Esophagus muscularis mucosa (tissue), 4 donors: ENCODE measurements at regions not wholly inside any gene's neighbourhood (a gene's known extent, or its start where the extent isn't known, plus 50 kb on each side); places are given as distances from the start of the nearest gene placed in this dataset.

Source experiments
- DNase-seq: peaks from one replicate; pipeline ENCODE4 v3.0.0-alpha.2; 2017; ENCODE audit errors: extremely low spot score
- H3K27ac ChIP-seq, 4 donors: fragments of 200-600 bp; sonication (generic); replicated peaks in 1 of 4; 1 replicate in 3 of 4; 2 replicates in 1 of 4; pipeline ENCODE4 v1.5.1; 2016 to 2019; ENCODE audit warnings: mild to moderate bottlenecking in 1 of 4
- H3K27me3 ChIP-seq, 4 donors: fragments of 200-600 bp; sonication (generic); one replicate each; pipeline versions ENCODE4 v1.5.1 to v1.6.0; 2016 to 2019
- H3K36me3 ChIP-seq, 4 donors: fragments of 200-600 bp; sonication (generic); one replicate each; pipeline ENCODE4 v1.5.1; 2016 to 2019
- H3K4me1 ChIP-seq, 4 donors: fragments of 200-600 bp; sonication (generic); one replicate each; pipeline ENCODE4 v1.5.1; 2016 to 2019
- H3K4me3 ChIP-seq, 4 donors: fragments of 200-600 bp; sonication (generic); 1 replicate in 2 of 4; 2 replicates in 2 of 4; pipeline ENCODE4 v1.5.1; 2016 to 2019; ENCODE audit warnings: mild to moderate bottlenecking in 4 of 4, moderate library complexity in 1 of 4
- H3K9me3 ChIP-seq, 4 donors: fragments of 200-600 bp; sonication (generic); 1 replicate in 3 of 4; 2 replicates in 1 of 4; pipeline ENCODE4 v1.5.1; 2016 to 2019
- CTCF ChIP-seq, 3 experiments: fragments of 200-600 bp in 2 of 3; fragments of 450-650 bp in 1 of 3; sonication (generic) in 2 of 3; IDR thresholded peaks; one replicate each; pipeline ENCODE4 v1.5.1; 2017 to 2019; ENCODE audit warnings: antibody characterized with exemption in 3 of 3, mild to moderate bottlenecking in 2 of 3, moderate library complexity in 1 of 3
- EP300 ChIP-seq: sonication (generic); formaldehyde crosslinking; IDR thresholded peaks from one replicate; pipeline ENCODE4 v1.6.1; 2017; ENCODE audit warnings: antibody characterized with exemption
- POLR2A ChIP-seq: fragments of 450-650 bp; IDR thresholded peaks from one replicate; pipeline ENCODE4 v1.6.1; 2017; ENCODE audit warnings: antibody characterized with exemption, moderate library complexity, mild to moderate bottlenecking, low read depth
- POLR2AphosphoS5 ChIP-seq, 2 donors: sonication (generic); formaldehyde crosslinking; IDR thresholded peaks; one replicate each; pipeline ENCODE4 v1.6.1; 2017; ENCODE audit warnings: antibody characterized with exemption in 2 of 2
- WGBS: methylation state at CpG from one replicate; pipeline ENCODE4 v1.1.5; 2018; 5-methylcytosine and 5-hydroxymethylcytosine counted together
- intact Hi-C: fragments of 100-400 bp; cut with DNase I; formaldehyde crosslinking; loops from one replicate; pipeline ENCODE4 v1.15.1; 2023

GRCh38 chr2:217444509-217444908 lies 558.3 kb downstream of the TNS1 start:
- intact Hi-C loops, result no loop called here
- TF ChIP-seq CTCF (IDR thresholded peaks at IDR 0.05) (no peak), EP300 (no peak), POLR2A (no peak), POLR2AphosphoS5 (IDR thresholded peaks at IDR 0.05) (no peak)
- H3K4me3 ChIP-seq, result no peak overlapping the region
- H3K9me3 ChIP-seq, result no peaks in the 10 kb centered on the region
- peak; percentile 70 for DNase-seq
- no peaks in the 10 kb centered on the region for H3K27me3 ChIP-seq
- no peaks in the 10 kb centered on the region for H3K36me3 ChIP-seq
- no peak overlapping the region for H3K27ac ChIP-seq
- H3K4me1 ChIP-seq, result peaks cover 4 to 13% (median 11%) of the 10 kb centered on the region in 4 donors

- DNase-seq, result peak; percentile 80
- H3K36me3 ChIP-seq, result no peaks in the 10 kb centered on the region
- H3K27ac ChIP-seq, result no peak overlapping the region
- H3K9me3 ChIP-seq, result no peaks in the 10 kb centered on the region
- 100% methylated on average over 1 of the region's 1 CpG for WGBS
- no peak overlapping the region for H3K4me3 ChIP-seq
- intact Hi-C loops, result no loop called here
- TF ChIP-seq POLR2A, result no peak
- TF ChIP-seq POLR2AphosphoS5 (IDR thresholded peaks at IDR 0.05), result no peak
- no peak for TF ChIP-seq CTCF (IDR thresholded peaks at IDR 0.05)
- no peak for TF ChIP-seq EP300
- H3K4me1 ChIP-seq, result peaks cover 4 to 20% (median 15%) of the 10 kb centered on the region in 4 donors
- H3K27me3 ChIP-seq, result no peaks in the 10 kb centered on the region
These were observed 559.2 kb downstream of the TNS1 start for GRCh38 chr2:217443601-217444000.

GRCh38 chr2:217440000-217440399 lies 562.8 kb downstream of the TNS1 start:
- Histone ChIP-seq H3K27ac (peak overlapping the region; percentile 74 to 82 (median 76)), H3K4me1 (peaks cover 23 to 51% (median 48%) of the 10 kb centered on the region in 4 donors), H3K4me3 (no peak overlapping the region), H3K27me3 (no peaks in the 10 kb centered on the region), H3K36me3 (no peaks in the 10 kb centered on the region), H3K9me3 (no peaks in the 10 kb centered on the region)
- 41% methylated on average over 1 of the region's 1 CpG for WGBS
- peak; percentile 14 for DNase-seq
- intact Hi-C loops, result loop anchor here (10.0 kb wide), 1 partner anchor 165 kb away; no protein-coding TSS in a partner anchor
- TF ChIP-seq CTCF (IDR thresholded peaks at IDR 0.05), result no peak
- TF ChIP-seq POLR2AphosphoS5 (IDR thresholded peaks at IDR 0.05), result peak in 1 of 2 donors; percentile 34
- TF ChIP-seq POLR2A, result no peak
- no peak for TF ChIP-seq EP300

GRCh38 chr2:217438821-217439220 lies 564.0 kb downstream of the TNS1 start:
- TF ChIP-seq CTCF (IDR thresholded peaks at IDR 0.05), result no peak
- TF ChIP-seq EP300, result no peak
- TF ChIP-seq POLR2AphosphoS5 (IDR thresholded peaks at IDR 0.05), result no peak
- no peak for TF ChIP-seq POLR2A
- intact Hi-C loops, result loop anchor here (10.0 kb wide), 1 partner anchor 164 kb away; no protein-coding TSS in a partner anchor
- Histone ChIP-seq H3K27me3 (no peaks in the 10 kb centered on the region), H3K9me3 (no peaks in the 10 kb centered on the region), H3K36me3 (no peaks in the 10 kb centered on the region), H3K4me3 (no peak overlapping the region), H3K4me1 (peaks cover 33 to 62% (median 59%) of the 10 kb centered on the region in 4 donors), H3K27ac (peak overlapping the region; percentile 74 to 82 (median 76))
- 89% methylated on average over 1 of the region's 1 CpG for WGBS
- DNase-seq, result peak; percentile 60

- no peaks in the 10 kb centered on the region for H3K36me3 ChIP-seq
- TF ChIP-seq POLR2AphosphoS5 (IDR thresholded peaks at IDR 0.05) (no peak), EP300 (no peak), CTCF (IDR thresholded peaks at IDR 0.05) (no peak), POLR2A (no peak)
- intact Hi-C loops, result loop anchor here (10.0 kb wide), 1 partner anchor 163 kb away; no protein-coding TSS in a partner anchor
- 93% methylated on average over 5 of the region's 5 CpGs for WGBS
- peaks cover 38 to 69% (median 66%) of the 10 kb centered on the region in 4 donors for H3K4me1 ChIP-seq
- no peaks in the 10 kb centered on the region for H3K9me3 ChIP-seq
- no peak overlapping the region for H3K4me3 ChIP-seq
- H3K27me3 ChIP-seq, result no peaks in the 10 kb centered on the region
- H3K27ac ChIP-seq, result peak overlapping the region; percentile 45 to 82 (median 68)
- peak; percentile 55 for DNase-seq
These were observed 564.7 kb downstream of the TNS1 start for GRCh38 chr2:217438136-217438535.
